Mesothelial cell of epicardium (in vitro differentiated cells): ENCODE measurements at regions not wholly inside any gene's neighbourhood (a gene's known extent, or its start where the extent isn't known, plus 50 kb on each side); places are given as distances from the start of the nearest gene placed in this dataset.
"Not testable (repeated sequence)": the region's sequence is repeated elsewhere in the genome, so short reads cannot be mapped to it uniquely, and the experiment has no call there.

Source experiments
- DNase-seq, 2 experiments: peaks; one replicate each; pipeline ENCODE4 v3.0.0; 2021; ENCODE audit warnings: low spot score in 2 of 2; ENCODE audit not compliant: unreplicated experiment in 2 of 2
- H3K27ac Mint-ChIP-seq: 2 replicates; pipeline ENCODE4 v1.8.0; 2021; ENCODE audit warnings: mixed read lengths
- H3K27me3 Mint-ChIP-seq: 2 replicates; pipeline ENCODE4 v1.8.0; 2021; ENCODE audit warnings: low read depth, mixed read lengths
- H3K36me3 Mint-ChIP-seq: 2 replicates; pipeline ENCODE4 v1.8.0; 2021; ENCODE audit warnings: mixed read lengths
- H3K4me1 Mint-ChIP-seq: 2 replicates; pipeline ENCODE4 v1.8.0; 2021; ENCODE audit warnings: mixed read lengths
- H3K4me3 Mint-ChIP-seq: 2 replicates; pipeline ENCODE4 v1.8.0; 2021; ENCODE audit warnings: mild to moderate bottlenecking, moderate library complexity, mixed read lengths
- H3K9me3 Mint-ChIP-seq: 2 replicates; pipeline ENCODE4 v1.8.0; 2021; ENCODE audit warnings: mixed read lengths
- TF ChIP-seq, protein P1 (sequence below): fragments of 200-600 bp; sonication (generic); IDR thresholded peaks from one replicate; pipeline ENCODE4 v1.5.0; 2021; ENCODE audit warnings: antibody characterized with exemption; ENCODE audit not compliant: unreplicated experiment

DNA sequence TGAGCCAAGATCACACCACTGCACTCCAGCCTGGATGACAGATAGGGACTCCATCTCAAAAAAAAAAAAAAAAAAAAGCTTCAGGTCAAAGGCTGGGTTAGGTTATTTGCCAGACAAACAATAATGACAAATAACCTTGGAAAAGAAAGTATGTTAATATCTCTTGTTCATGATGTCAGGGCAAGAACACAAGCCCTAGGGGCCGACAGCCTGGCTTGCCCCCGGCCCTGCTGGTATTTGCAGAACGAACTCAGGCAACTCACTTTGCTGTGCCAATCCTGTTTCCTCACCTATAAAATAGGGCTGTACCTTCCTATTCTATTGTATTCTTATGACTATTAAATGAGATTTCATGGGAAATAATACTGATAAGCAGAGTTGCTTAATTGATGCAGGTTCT is 75.4 kb upstream of the CDC42EP3 start:
- Mint-ChIP-seq H3K4me1 (no peaks in the 10 kb centered on the region), H3K27ac (no peak overlapping the region), H3K9me3 (peaks cover 3% of the 10 kb centered on the region), H3K4me3 (no peak overlapping the region), H3K36me3 (no peaks in the 10 kb centered on the region), H3K27me3 (no peaks in the 10 kb centered on the region)
- TF ChIP-seq, protein P1, sequence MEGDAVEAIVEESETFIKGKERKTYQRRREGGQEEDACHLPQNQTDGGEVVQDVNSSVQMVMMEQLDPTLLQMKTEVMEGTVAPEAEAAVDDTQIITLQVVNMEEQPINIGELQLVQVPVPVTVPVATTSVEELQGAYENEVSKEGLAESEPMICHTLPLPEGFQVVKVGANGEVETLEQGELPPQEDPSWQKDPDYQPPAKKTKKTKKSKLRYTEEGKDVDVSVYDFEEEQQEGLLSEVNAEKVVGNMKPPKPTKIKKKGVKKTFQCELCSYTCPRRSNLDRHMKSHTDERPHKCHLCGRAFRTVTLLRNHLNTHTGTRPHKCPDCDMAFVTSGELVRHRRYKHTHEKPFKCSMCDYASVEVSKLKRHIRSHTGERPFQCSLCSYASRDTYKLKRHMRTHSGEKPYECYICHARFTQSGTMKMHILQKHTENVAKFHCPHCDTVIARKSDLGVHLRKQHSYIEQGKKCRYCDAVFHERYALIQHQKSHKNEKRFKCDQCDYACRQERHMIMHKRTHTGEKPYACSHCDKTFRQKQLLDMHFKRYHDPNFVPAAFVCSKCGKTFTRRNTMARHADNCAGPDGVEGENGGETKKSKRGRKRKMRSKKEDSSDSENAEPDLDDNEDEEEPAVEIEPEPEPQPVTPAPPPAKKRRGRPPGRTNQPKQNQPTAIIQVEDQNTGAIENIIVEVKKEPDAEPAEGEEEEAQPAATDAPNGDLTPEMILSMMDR: no peak
- DNase-seq: no peak

DNA sequence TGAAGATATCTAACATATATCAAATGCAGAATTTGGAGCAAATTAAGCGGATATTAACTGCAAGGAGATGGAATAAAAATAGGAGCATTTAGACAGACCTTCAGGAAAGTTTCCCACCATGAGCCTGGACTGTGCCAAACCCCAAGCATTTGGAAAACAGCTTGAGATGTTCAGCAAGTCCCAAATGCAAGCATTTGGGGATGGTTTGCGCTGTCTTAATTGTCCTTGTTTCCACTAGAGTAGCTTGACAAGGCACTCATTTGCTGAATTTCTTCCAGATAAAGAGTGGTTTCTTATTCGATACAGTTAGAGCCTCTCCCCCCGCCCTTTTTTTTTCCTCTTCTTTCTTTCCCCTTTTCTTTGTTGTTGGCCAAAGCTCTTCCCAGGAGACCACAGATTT is 77.1 kb upstream of the CDC42EP3 start:
- DNase-seq: no peak
- TF ChIP-seq, protein P1: no peak
- Mint-ChIP-seq H3K27ac (no peak overlapping the region), H3K4me1 (no peaks in the 10 kb centered on the region), H3K36me3 (no peaks in the 10 kb centered on the region), H3K9me3 (peaks cover 3% of the 10 kb centered on the region), H3K4me3 (no peak overlapping the region), H3K27me3 (no peaks in the 10 kb centered on the region)

DNA sequence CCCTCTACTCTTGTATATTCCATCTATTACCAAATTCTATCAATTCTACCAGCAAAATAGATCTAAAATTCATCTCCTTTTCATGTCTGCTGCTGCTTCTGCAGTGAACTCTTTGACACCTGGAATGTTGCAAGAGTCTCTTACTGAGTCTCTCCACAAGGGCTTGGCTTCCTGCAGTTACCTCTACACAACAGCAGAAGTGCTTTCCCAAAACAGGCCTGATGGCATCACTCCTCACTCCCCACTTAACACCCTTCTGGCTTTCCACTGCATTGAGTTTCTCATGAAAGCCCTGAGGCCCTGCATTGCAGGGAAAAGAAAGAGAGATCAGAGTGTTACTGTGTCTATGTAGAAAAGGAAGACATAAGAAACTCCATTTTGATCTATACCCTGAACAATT is 78.8 kb upstream of the CDC42EP3 start:
- not testable (repeated sequence) for H3K27me3 Mint-ChIP-seq, H3K4me1 Mint-ChIP-seq, H3K36me3 Mint-ChIP-seq, H3K9me3 Mint-ChIP-seq, DNase-seq, H3K27ac Mint-ChIP-seq, H3K4me3 Mint-ChIP-seq

DNA sequence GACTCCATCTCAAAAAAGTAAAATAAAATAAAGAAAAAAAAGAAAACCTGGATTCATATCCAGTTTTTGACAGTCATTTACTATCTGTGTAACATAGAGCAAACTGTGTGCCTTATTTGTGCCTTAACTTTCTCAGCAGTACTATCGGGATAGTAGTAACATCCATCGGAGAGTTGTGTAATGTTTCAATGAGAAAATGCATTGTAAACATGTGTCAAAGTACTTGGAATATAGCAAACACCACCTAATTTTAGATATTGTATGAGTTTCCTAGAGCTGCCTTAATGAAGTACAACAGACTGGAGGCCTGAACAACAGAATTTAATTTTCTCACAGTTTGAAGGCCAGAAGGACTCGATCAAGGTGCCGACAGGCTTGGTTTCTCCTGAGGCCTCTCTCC is 81.3 kb upstream of the CDC42EP3 start:
- H3K27me3 Mint-ChIP-seq: no peaks in the 10 kb centered on the region
- peaks cover 8% of the 10 kb centered on the region for H3K4me1 Mint-ChIP-seq
- H3K36me3 Mint-ChIP-seq: no peaks in the 10 kb centered on the region
- TF ChIP-seq, protein P1: no peak
- no peak for DNase-seq
- H3K4me3 Mint-ChIP-seq: no peak overlapping the region
- no peak overlapping the region for H3K27ac Mint-ChIP-seq
- H3K9me3 Mint-ChIP-seq: peaks cover 10% of the 10 kb centered on the region

DNA sequence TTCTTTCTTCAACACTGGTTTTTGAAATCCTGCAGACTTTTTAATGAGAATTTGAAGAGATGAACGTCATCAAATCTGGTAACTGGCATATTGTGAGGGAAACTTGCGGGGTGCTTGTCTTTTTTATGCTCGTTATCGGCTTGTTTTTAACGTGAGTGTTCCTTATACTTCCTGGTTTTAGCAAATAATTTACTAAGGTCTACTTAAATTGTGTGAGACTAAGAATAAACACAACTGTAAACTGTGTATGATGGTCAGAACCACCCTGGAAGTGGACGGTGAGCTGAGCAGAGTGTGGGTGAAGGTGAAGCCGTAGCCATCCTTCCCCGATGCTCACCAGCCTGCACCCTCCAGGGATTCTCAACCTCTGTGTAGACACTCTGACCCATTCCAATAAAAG is 82.3 kb upstream of the CDC42EP3 start:
- H3K36me3 Mint-ChIP-seq: no peaks in the 10 kb centered on the region
- H3K4me1 Mint-ChIP-seq: peaks cover 13% of the 10 kb centered on the region
- no peak for DNase-seq
- no peak overlapping the region for H3K4me3 Mint-ChIP-seq
- no peaks in the 10 kb centered on the region for H3K27me3 Mint-ChIP-seq
- peaks cover 10% of the 10 kb centered on the region for H3K9me3 Mint-ChIP-seq
- TF ChIP-seq, protein P1: no peak
- H3K27ac Mint-ChIP-seq: no peak overlapping the region

DNA sequence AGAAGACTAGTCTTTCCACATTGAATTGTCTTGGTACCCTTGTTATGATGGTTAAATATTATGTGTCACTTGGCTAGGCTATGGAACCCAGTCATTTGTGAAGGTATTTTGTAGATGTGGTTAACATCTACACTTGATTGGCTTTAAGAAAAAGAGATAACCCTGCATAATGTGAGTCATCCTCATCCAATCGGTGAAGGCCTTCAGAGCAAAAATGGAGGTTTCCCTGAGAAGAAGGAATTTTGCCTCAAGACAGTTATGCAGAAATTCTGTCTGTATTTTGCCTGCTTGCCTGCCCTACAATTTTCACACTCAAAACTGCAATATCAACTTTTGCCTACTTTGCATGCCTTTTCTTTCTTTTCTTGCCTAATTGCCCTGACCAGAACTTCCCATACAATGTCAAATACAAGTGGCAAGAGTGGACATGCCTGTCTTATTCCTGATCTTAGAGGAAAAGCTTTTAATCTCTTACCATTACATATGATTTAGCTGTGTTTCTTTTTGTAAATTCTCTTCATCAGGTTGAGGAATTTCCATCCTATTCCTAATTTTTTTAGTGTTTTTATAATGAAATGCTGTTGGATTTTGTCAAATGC is 84.6 kb upstream of the CDC42EP3 start:
- not testable (repeated sequence) for H3K4me3 Mint-ChIP-seq, H3K27me3 Mint-ChIP-seq, DNase-seq, H3K9me3 Mint-ChIP-seq, H3K36me3 Mint-ChIP-seq
- H3K27ac Mint-ChIP-seq: peak overlapping the region; percentile 3
- peaks cover 13% of the 10 kb centered on the region for H3K4me1 Mint-ChIP-seq

DNA sequence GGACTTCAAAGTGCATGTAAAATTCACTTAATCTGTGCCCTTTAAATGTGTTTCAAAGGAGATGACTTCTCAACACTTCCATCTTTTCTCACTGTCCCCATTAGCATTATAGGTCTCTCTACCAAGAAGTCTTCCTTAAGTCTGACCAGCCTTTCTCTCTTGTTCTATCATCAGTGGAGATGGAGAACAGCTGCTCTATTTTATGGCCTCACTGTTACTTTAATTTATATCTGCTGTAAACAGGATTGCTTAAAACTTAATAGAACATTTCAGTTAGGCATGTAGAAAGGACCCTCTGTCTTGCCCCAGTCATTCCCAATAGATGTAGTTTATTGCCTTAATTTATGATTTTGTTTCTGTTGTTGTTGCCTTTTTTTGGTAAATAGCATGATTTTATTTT is 86.0 kb upstream of the CDC42EP3 start:
- H3K36me3 Mint-ChIP-seq, H3K9me3 Mint-ChIP-seq, H3K4me3 Mint-ChIP-seq, H3K27me3 Mint-ChIP-seq, H3K27ac Mint-ChIP-seq, DNase-seq: not testable (repeated sequence)
- peaks cover 16% of the 10 kb centered on the region for H3K4me1 Mint-ChIP-seq

DNA sequence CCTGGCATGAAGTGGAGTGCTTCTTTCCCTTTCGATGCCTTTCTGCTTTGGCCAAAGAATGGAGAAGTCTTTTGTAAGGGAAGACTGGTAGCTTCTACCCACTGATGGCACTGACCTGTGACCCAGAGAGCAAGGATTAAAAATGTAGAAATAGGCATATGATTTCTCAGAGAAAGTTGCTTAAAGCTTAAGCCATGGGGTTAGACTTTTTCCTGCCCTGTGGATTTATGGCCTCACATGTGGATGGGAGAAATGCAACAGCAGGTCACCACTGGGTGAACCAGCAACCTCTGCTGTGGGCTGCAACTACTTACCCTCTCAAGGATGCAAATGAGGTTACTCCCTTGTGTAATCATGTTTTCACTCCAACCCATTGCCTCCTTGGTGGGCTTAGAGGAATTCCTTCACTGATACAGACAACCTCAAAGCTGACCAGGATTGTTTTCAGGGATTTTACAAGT is 86.7 kb upstream of the CDC42EP3 start:
- not testable (repeated sequence) for DNase-seq, H3K27ac Mint-ChIP-seq, H3K27me3 Mint-ChIP-seq, H3K4me3 Mint-ChIP-seq, H3K36me3 Mint-ChIP-seq, H3K9me3 Mint-ChIP-seq
- H3K4me1 Mint-ChIP-seq: peaks cover 20% of the 10 kb centered on the region

DNA sequence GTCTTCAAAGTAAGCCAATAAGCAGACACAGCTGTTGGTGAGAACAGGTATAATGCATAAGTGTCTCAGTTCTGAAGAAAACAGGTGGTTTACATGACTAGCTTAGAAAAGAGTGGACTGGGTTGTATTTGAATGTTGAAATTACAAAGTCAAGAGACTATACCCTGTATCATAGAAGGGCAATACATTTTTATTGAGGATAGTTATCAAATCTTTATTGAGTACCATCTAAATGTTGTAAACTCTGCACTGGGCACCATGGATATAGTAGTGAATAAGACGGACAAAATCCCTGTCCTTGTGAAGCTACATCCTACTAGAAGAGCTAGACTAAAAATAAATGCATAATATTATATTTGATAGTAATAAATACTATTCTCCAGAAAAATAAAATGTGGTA is 88.5 kb upstream of the CDC42EP3 start:
- H3K27ac Mint-ChIP-seq, H3K36me3 Mint-ChIP-seq, H3K27me3 Mint-ChIP-seq, H3K4me3 Mint-ChIP-seq, DNase-seq, H3K9me3 Mint-ChIP-seq: not testable (repeated sequence)
- H3K4me1 Mint-ChIP-seq: peaks cover 28% of the 10 kb centered on the region
